ENCODE measurements at regions not wholly inside any gene's neighbourhood (a gene's known extent, or its start where the extent isn't known, plus 50 kb on each side); places are given as distances from the start of the nearest gene placed in this dataset.

GRCh38 chr12:98174428-98174809 is 341.0 kb upstream of the TMPO start:
- Histone ChIP-seq H3K9me3 (no peaks in the 10 kb centered on the region), H3K36me3 (no peaks in the 10 kb centered on the region), H3K4me3 (no peak overlapping the region), H3K27ac (no peak overlapping the region), H3K27me3 (no peaks in the 10 kb centered on the region), H3K4me1 (no peaks in the 10 kb centered on the region)
- 75 to 83% (median 81%) methylated on average over 5 of the region's 5 CpGs for WGBS, 5 donors
- intact Hi-C loops (cut with DNase I; ENCODE audit: low total_unique reads): no loop called here
- no peak for DNase-seq
- TF ChIP-seq, protein P1, sequence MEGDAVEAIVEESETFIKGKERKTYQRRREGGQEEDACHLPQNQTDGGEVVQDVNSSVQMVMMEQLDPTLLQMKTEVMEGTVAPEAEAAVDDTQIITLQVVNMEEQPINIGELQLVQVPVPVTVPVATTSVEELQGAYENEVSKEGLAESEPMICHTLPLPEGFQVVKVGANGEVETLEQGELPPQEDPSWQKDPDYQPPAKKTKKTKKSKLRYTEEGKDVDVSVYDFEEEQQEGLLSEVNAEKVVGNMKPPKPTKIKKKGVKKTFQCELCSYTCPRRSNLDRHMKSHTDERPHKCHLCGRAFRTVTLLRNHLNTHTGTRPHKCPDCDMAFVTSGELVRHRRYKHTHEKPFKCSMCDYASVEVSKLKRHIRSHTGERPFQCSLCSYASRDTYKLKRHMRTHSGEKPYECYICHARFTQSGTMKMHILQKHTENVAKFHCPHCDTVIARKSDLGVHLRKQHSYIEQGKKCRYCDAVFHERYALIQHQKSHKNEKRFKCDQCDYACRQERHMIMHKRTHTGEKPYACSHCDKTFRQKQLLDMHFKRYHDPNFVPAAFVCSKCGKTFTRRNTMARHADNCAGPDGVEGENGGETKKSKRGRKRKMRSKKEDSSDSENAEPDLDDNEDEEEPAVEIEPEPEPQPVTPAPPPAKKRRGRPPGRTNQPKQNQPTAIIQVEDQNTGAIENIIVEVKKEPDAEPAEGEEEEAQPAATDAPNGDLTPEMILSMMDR (IDR thresholded peaks at IDR 0.05): no peak
- TF ChIP-seq POLR2AphosphoS5 (IDR thresholded peaks at IDR 0.05) (no peak), EP300 (IDR thresholded peaks at IDR 0.05) (no peak), POLR2A (IDR thresholded peaks at IDR 0.05) (no peak)

DNA sequence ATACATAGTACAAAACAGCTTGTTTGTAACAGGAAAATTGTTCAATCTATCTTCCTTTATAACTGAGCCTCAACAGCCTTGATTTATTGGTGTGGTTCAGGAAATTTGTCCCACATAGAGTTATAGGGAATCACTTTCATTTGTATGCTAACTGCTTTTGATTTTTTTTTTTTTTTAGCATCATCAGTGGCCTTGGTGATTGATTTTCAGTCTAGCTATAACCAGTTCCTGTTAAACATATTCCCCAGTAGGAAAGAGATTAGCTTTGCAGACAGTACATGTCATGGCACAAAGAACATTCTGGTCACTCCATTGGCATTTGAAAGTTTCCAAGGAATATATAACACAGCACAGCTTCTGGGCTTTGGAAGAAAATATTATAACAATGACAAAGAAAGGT is 337.3 kb upstream of the TMPO start:
- no peaks in the 10 kb centered on the region for H3K9me3 ChIP-seq
- intact Hi-C loops (cut with DNase I; ENCODE audit: low total_unique reads): no loop called here
- no peak overlapping the region for H3K4me3 ChIP-seq
- no peak overlapping the region for H3K27ac ChIP-seq
- DNase-seq: no peak
- H3K27me3 ChIP-seq: no peaks in the 10 kb centered on the region
- H3K36me3 ChIP-seq: no peaks in the 10 kb centered on the region
- TF ChIP-seq EP300 (IDR thresholded peaks at IDR 0.05): no peak
- no peak for TF ChIP-seq POLR2A (IDR thresholded peaks at IDR 0.05)
- no peak for TF ChIP-seq POLR2AphosphoS5 (IDR thresholded peaks at IDR 0.05)
- no peaks in the 10 kb centered on the region for H3K4me1 ChIP-seq

DNA sequence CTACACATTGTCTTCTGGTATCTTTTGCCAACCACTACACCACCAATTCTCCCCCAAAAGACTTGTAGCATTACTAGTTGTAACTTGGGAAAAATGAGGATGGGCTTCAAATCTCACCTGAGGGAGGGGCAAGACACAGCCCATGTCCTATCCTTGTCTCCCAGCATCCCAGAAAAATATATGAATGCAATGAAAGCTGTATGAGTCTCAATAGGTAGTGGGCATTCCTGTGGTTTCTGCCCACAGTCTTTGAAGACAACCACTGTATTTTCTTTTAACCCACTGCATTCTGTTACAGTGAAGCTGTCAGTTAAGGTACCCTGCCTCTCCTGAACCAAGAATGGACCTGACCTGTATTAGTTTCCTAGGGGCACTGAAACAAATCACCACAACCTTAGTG is 336.2 kb upstream of the TMPO start:
- no peak overlapping the region for H3K27ac ChIP-seq
- intact Hi-C loops (cut with DNase I; ENCODE audit: low total_unique reads): no loop called here
- no peaks in the 10 kb centered on the region for H3K27me3 ChIP-seq
- TF ChIP-seq EP300 (IDR thresholded peaks at IDR 0.05): no peak
- H3K36me3 ChIP-seq: no peaks in the 10 kb centered on the region
- H3K4me1 ChIP-seq: no peaks in the 10 kb centered on the region
- H3K9me3 ChIP-seq: no peaks in the 10 kb centered on the region
- DNase-seq: no peak
- no peak overlapping the region for H3K4me3 ChIP-seq

DNA sequence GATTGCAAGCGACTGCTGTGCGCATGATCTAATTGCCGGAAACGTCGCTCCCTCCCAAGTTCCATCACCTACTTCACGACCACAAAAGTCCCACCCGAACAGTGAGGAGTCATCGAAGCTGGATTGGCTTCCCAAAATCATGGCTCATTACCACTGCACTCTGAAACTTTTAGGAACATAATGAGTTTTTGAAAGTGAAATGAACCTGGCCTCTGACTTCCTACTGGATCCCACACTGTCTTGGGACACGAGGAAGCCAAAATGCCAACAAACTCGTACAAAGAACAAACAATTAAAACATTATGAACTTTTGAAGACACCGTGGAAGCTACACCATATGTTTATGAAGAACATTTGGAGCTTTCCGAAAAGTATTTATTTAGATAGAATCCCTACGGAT is 334.8 kb upstream of the TMPO start:
- WGBS, 5 donors: 70 to 80% (median 77%) methylated on average over 13 of the region's 13 CpGs

DNA sequence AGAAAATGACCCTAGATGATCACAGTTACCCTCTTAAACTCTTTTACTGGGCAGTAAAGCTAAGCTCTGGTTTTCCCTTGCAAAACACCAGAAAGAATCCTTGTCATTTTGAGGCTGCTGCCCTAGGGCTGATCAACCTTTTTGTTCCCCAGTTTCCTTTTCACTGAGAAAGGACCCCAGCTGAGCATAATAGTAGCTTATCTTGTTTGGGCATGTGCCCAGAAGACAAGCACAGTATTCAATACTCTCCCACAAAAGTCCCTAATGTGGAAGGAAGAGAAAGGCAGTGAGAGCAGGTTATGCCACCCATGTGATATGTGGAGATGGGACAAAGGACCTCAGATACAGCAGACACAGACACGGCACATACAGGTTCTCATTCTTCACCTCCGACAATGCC is 332.6 kb upstream of the TMPO start:
- WGBS, 5 donors: 69 to 91% (median 79%) methylated on average over 2 of the region's 2 CpGs

More for the DNA sequence above, 334.8 kb upstream of the TMPO start:
- Histone ChIP-seq H3K4me1 (no peaks in the 10 kb centered on the region), H3K9me3 (no peaks in the 10 kb centered on the region), H3K36me3 (no peaks in the 10 kb centered on the region), H3K27ac (no peak overlapping the region), H3K27me3 (no peaks in the 10 kb centered on the region), H3K4me3 (no peak overlapping the region)
- intact Hi-C loops (cut with DNase I; ENCODE audit: low total_unique reads): no loop called here
- no peak for DNase-seq
- TF ChIP-seq EP300 (IDR thresholded peaks at IDR 0.05) (no peak), POLR2A (IDR thresholded peaks at IDR 0.05) (no peak), POLR2AphosphoS5 (IDR thresholded peaks at IDR 0.05) (no peak)
- TF ChIP-seq, protein P1 (IDR thresholded peaks at IDR 0.05): no peak

More for the DNA sequence above, 332.6 kb upstream of the TMPO start:
- TF ChIP-seq POLR2A (IDR thresholded peaks at IDR 0.05): no peak
- TF ChIP-seq POLR2AphosphoS5 (IDR thresholded peaks at IDR 0.05): no peak
- TF ChIP-seq EP300 (IDR thresholded peaks at IDR 0.05): no peak
- TF ChIP-seq, protein P1 (IDR thresholded peaks at IDR 0.05): no peak
- DNase-seq: no peak
- intact Hi-C loops (cut with DNase I; ENCODE audit: low total_unique reads): no loop called here
- Histone ChIP-seq H3K4me3 (no peak overlapping the region), H3K4me1 (no peaks in the 10 kb centered on the region), H3K27me3 (no peaks in the 10 kb centered on the region), H3K36me3 (no peaks in the 10 kb centered on the region), H3K9me3 (no peaks in the 10 kb centered on the region), H3K27ac (no peak overlapping the region)

Data from stomach (tissue), 8 donors.